Epithelial cell of proximal tubule (primary cell): ENCODE measurements at regions not wholly inside any gene's neighbourhood (a gene's known extent, or its start where the extent isn't known, plus 50 kb on each side); places are given as distances from the start of the nearest gene placed in this dataset.

Experiments used
- DNase-seq: peaks from one replicate; pipeline ENCODE4 v3.0.0-alpha.2; 2011; ENCODE audit warnings: low read depth
- H3K4me3 ChIP-seq: 2 replicates; pipeline ENCODE4 v1.5.1; 2011; ENCODE audit warnings: low read depth, mild to moderate bottlenecking, low read length
- CTCF ChIP-seq: conservative IDR thresholded peaks from 2 replicates; pipeline ENCODE4 v1.5.1; 2012; ENCODE audit warnings: low read depth, mild to moderate bottlenecking, low read length

- DNase-seq = no peak
These were observed 234.9 kb upstream of the POU2AF2 start for GRCh38 chr11:111010391-111011274.

GRCh38 chr11:111006227-111006626 is 239.3 kb upstream of the POU2AF2 start:
- TF ChIP-seq CTCF = no peak
- H3K4me3 ChIP-seq = no peak overlapping the region
- DNase-seq = no peak

More at GRCh38 chr11:111010391-111011274, 234.9 kb upstream of the POU2AF2 start:
- no peak for TF ChIP-seq CTCF
- H3K4me3 ChIP-seq = no peak overlapping the region

GRCh38 chr11:111001986-111002611 is 243.4 kb upstream of the POU2AF2 start:
- H3K4me3 ChIP-seq = no peak overlapping the region
- peak; percentile 35 for DNase-seq
- no peak for TF ChIP-seq CTCF

GRCh38 chr11:111001081-111001430 is 244.5 kb upstream of the POU2AF2 start:
- no peak overlapping the region for H3K4me3 ChIP-seq
- TF ChIP-seq CTCF = no peak
- no peak for DNase-seq

- DNase-seq = no peak
- no peak overlapping the region for H3K4me3 ChIP-seq
- no peak for TF ChIP-seq CTCF
These were observed 245.0 kb upstream of the POU2AF2 start for GRCh38 chr11:111000400-111001080.

GRCh38 chr11:110992481-110992880 is 253.0 kb upstream of the POU2AF2 start:
- H3K4me3 ChIP-seq = no peak overlapping the region
- DNase-seq = no peak
- no peak for TF ChIP-seq CTCF
